HEK293 (cell line): ENCODE measurements at regions not wholly inside any gene's neighbourhood (a gene's known extent, or its start where the extent isn't known, plus 50 kb on each side); places are given as distances from the start of the nearest gene placed in this dataset.
A peak's percentile ranks its signal among the peaks of the same experiment; 100 is the strongest.

Experiments
- CTCF ChIA-PET: fragments of 350-600 bp; formaldehyde crosslinking; extraction: SDS; loops from one replicate; lab custom pipeline; 2021; ENCODE audit warnings: antibody characterized with exemption; lab: Yijun Ruan, JAX
- POLR2A ChIA-PET: fragments of 300-600 bp; formaldehyde crosslinking; extraction: SDS; loops from one replicate; lab custom pipeline; 2020; ENCODE audit warnings: antibody characterized with exemption, inconsistent platforms; lab: Yijun Ruan, JAX
- H3K27ac ChIP-seq: fragments of 200-500 bp; sonication (Bioruptor generic); 2 replicates; pipeline ENCODE4 v1.5.1; 2014; ENCODE audit warnings: low read depth, low read length, control low read depth, inconsistent platforms; ENCODE audit errors: extremely low read depth
- H3K36me3 ChIP-seq, 2 experiments: fragments of 200-500 bp in 1 of 2; sonication (Bioruptor generic) in 1 of 2; 1 replicate in 1 of 2; 2 replicates in 1 of 2; pipeline ENCODE4 v1.5.1; 2014 to 2017; ENCODE audit warnings: inconsistent platforms in 2 of 2, low read length in 2 of 2; ENCODE audit not compliant: control insufficient read depth in 2 of 2, insufficient read depth in 1 of 2
- H3K4me1 ChIP-seq: fragments of 200-500 bp; sonication (Bioruptor generic); 2 replicates; pipeline ENCODE4 v1.5.1; 2014; ENCODE audit warnings: mild to moderate bottlenecking, low read length, inconsistent platforms; ENCODE audit not compliant: control insufficient read depth, insufficient read depth
- H3K4me3 ChIP-seq: 2 replicates; pipeline ENCODE4 v1.5.1; 2011; ENCODE audit warnings: low read depth, mild to moderate bottlenecking, control low read depth, low read length, moderate library complexity
- H3K9me3 ChIP-seq: fragments of 200-500 bp; sonication (Bioruptor generic); 2 replicates; pipeline ENCODE4 v1.5.1; 2014; ENCODE audit warnings: low read depth, low read length, inconsistent platforms; ENCODE audit not compliant: control insufficient read depth, insufficient read depth
- GLI2 ChIP-seq: fragments of 450-650 bp; formaldehyde crosslinking; IDR thresholded peaks from 2 replicates; pipeline ENCODE4; 2017; ENCODE audit warnings: missing biosample characterization, missing genetic modification characterization, low read depth, borderline replicate concordance
- REST ChIP-seq: fragments of 450-650 bp; formaldehyde crosslinking; IDR thresholded peaks from 2 replicates; pipeline ENCODE4 v1.5.1; 2016; ENCODE audit warnings: missing biosample characterization, missing genetic modification characterization
- SP3 ChIP-seq: fragments of 450-650 bp; formaldehyde crosslinking; IDR thresholded peaks from 2 replicates; pipeline ENCODE4 v1.5.1; 2016; ENCODE audit warnings: missing biosample characterization, missing genetic modification characterization
- ZBTB7A ChIP-seq: fragments of 450-650 bp; formaldehyde crosslinking; IDR thresholded peaks from 2 replicates; pipeline ENCODE4 v1.5.1; 2016; ENCODE audit warnings: low read depth, missing biosample characterization, missing genetic modification characterization
- ZFP41 ChIP-seq: fragments of 450-650 bp; formaldehyde crosslinking; IDR thresholded peaks from 2 replicates; pipeline ENCODE4 v1.5.1; 2016; ENCODE audit warnings: missing biosample characterization, missing genetic modification characterization, borderline replicate concordance
- ZIC2 ChIP-seq: fragments of 450-650 bp; formaldehyde crosslinking; IDR thresholded peaks from 2 replicates; pipeline ENCODE4 v1.5.1; 2016; ENCODE audit warnings: missing biosample characterization, missing genetic modification characterization
- ZNF155 ChIP-seq: fragments of 450-650 bp; formaldehyde crosslinking; IDR thresholded peaks from 2 replicates; pipeline ENCODE4 v1.5.1; 2016; ENCODE audit warnings: missing biosample characterization, missing genetic modification characterization
- ZNF19 ChIP-seq: fragments of 450-650 bp; formaldehyde crosslinking; IDR thresholded peaks from 2 replicates; pipeline ENCODE4; 2016; ENCODE audit warnings: missing biosample characterization, missing genetic modification characterization, low read depth
- ZNF23 ChIP-seq: fragments of 450-650 bp; formaldehyde crosslinking; IDR thresholded peaks from 2 replicates; pipeline ENCODE4 v1.5.1; 2016; ENCODE audit warnings: missing biosample characterization, missing genetic modification characterization, borderline replicate concordance
- ZNF473 ChIP-seq: fragments of 450-650 bp; formaldehyde crosslinking; IDR thresholded peaks from 2 replicates; pipeline ENCODE4 v1.5.1; 2017; ENCODE audit warnings: missing biosample characterization, missing genetic modification characterization
- ZNF518A ChIP-seq: fragments of 450-650 bp; formaldehyde crosslinking; conservative IDR thresholded peaks from 2 replicates; pipeline ENCODE4 v1.5.1; 2016; ENCODE audit warnings: low read depth, missing biosample characterization, missing genetic modification characterization
- ZNF560 ChIP-seq: fragments of 450-650 bp; formaldehyde crosslinking; IDR thresholded peaks from 2 replicates; pipeline ENCODE4 v1.5.1; 2017; ENCODE audit warnings: missing biosample characterization, missing genetic modification characterization, borderline replicate concordance
- ZNF610 ChIP-seq: fragments of 450-650 bp; formaldehyde crosslinking; IDR thresholded peaks from 2 replicates; pipeline ENCODE4 v1.5.1; 2016; ENCODE audit warnings: missing biosample characterization, missing genetic modification characterization, borderline replicate concordance
- ZNF658 ChIP-seq: fragments of 450-650 bp; formaldehyde crosslinking; IDR thresholded peaks from 2 replicates; pipeline ENCODE4; 2016; ENCODE audit warnings: missing biosample characterization, missing genetic modification characterization
- ZSCAN5A ChIP-seq: fragments of 450-650 bp; formaldehyde crosslinking; IDR thresholded peaks from 2 replicates; pipeline ENCODE4 v1.5.1; 2016; ENCODE audit warnings: missing biosample characterization, missing genetic modification characterization

- no peak for TF ChIP-seq ZNF518A (tag by site-specific recombination)
- no peak for TF ChIP-seq ZBTB7A (tag by site-specific recombination)
Observed at GRCh38 chr11:127103586-127104388, 103.2 kb upstream of the KIRREL3 start (continued).

- no peak overlapping the region for H3K4me3 ChIP-seq
- ChIA-PET POLR2A (no interaction called here), CTCF (no interaction called here)
Observed at GRCh38 chr11:127098684-127099083, 98.1 kb upstream of the KIRREL3 start.

GRCh38 chr11:127080735-127081134 is 80.2 kb upstream of the KIRREL3 start:
- POLR2A ChIA-PET: no interaction called here
- H3K27ac ChIP-seq: no peak overlapping the region
- H3K4me3 ChIP-seq: no peak overlapping the region
- no peaks in the 10 kb centered on the region for H3K4me1 ChIP-seq
- CTCF ChIA-PET: no interaction called here
- TF ChIP-seq ZNF560 (tag by site-specific recombination) (no peak), ZNF19 (tag by site-specific recombination) (no peak), ZFP41 (tag by site-specific recombination) (no peak), ZNF658 (tag by site-specific recombination) (no peak), ZNF23 (no peak), ZNF610 (no peak), ZIC2 (tag by site-specific recombination) (no peak), ZNF155 (tag by site-specific recombination) (no peak), SP3 (no peak), ZNF473 (tag by site-specific recombination) (no peak), GLI2 (no peak)
- H3K36me3 ChIP-seq: no peaks in the 10 kb centered on the region
- no peaks in the 10 kb centered on the region for H3K9me3 ChIP-seq

More at GRCh38 chr11:127098684-127099083, 98.1 kb upstream of the KIRREL3 start:
- TF ChIP-seq REST (tag by site-specific recombination) (peak; percentile 76), ZSCAN5A (tag by site-specific recombination) (no peak)
- no peaks in the 10 kb centered on the region for H3K9me3 ChIP-seq
- no peaks in the 10 kb centered on the region for H3K4me1 ChIP-seq
- H3K27ac ChIP-seq: no peak overlapping the region
- H3K36me3 ChIP-seq: no peaks in the 10 kb centered on the region
